Sigmoid colon (tissue), 4 donors: ENCODE measurements at regions not wholly inside any gene's neighbourhood (a gene's known extent, or its start where the extent isn't known, plus 50 kb on each side); places are given as distances from the start of the nearest gene placed in this dataset.

Experiments
- CTCF ChIP-seq, 4 experiments: fragments of 450-650 bp in 3 of 4; fragments of 200-600 bp in 1 of 4; IDR thresholded peaks; one replicate each; pipeline ENCODE4 v1.5.1; 2016 to 2019; ENCODE audit warnings: antibody characterized with exemption in 4 of 4, mild to moderate bottlenecking in 3 of 4, moderate library complexity in 2 of 4
- EP300 ChIP-seq, 4 donors: sonication (generic); formaldehyde crosslinking; IDR thresholded peaks; one replicate each; pipeline ENCODE4 v1.6.1; 2017; ENCODE audit warnings: antibody characterized with exemption in 4 of 4
- POLR2A ChIP-seq, 2 donors: fragments of 450-650 bp; IDR thresholded peaks; one replicate each; pipeline ENCODE4 v1.6.1; 2016; ENCODE audit warnings: antibody characterized with exemption in 2 of 2, mild to moderate bottlenecking in 2 of 2, moderate library complexity in 2 of 2

GRCh38 chr22:27148886-27149470 lies 491.6 kb downstream of the MIAT start:
- TF ChIP-seq EP300 (IDR thresholded peaks at IDR 0.05) (no peak), CTCF (IDR thresholded peaks at IDR 0.05) (no peak), POLR2A (IDR thresholded peaks at IDR 0.05) (no peak)
